ENCODE measurements at regions not wholly inside any gene's neighbourhood (a gene's known extent, or its start where the extent isn't known, plus 50 kb on each side); places are given as distances from the start of the nearest gene placed in this dataset.
"Not testable (repeated sequence)": the region's sequence is repeated elsewhere in the genome, so short reads cannot be mapped to it uniquely, and the experiment has no call there.

GRCh38 chr6:15090145-15090579 is 155.7 kb upstream of the JARID2 start:
- DNase-seq, result no peak

- no peak for DNase-seq
Observed at GRCh38 chr6:15090745-15091384, 155.0 kb upstream of the JARID2 start.

GRCh38 chr6:15096894-15097837 is 148.7 kb upstream of the JARID2 start:
- no peak for DNase-seq

- DNase-seq, result no peak
Observed at GRCh38 chr6:15101130-15101529, 144.7 kb upstream of the JARID2 start.

GRCh38 chr6:15102241-15102640 is 143.6 kb upstream of the JARID2 start:
- no peak for DNase-seq

- no peak for DNase-seq
Observed at GRCh38 chr6:15106958-15107643, 138.8 kb upstream of the JARID2 start.

GRCh38 chr6:15107644-15108382 is 138.1 kb upstream of the JARID2 start:
- DNase-seq, result no peak

GRCh38 chr6:15108383-15108715 is 137.5 kb upstream of the JARID2 start:
- DNase-seq, result no peak

GRCh38 chr6:15109338-15110090 is 136.4 kb upstream of the JARID2 start:
- DNase-seq, result no peak

- DNase-seq, result no peak
Observed at GRCh38 chr6:15110726-15111354, 135.0 kb upstream of the JARID2 start.

GRCh38 chr6:15111576-15111975 is 134.3 kb upstream of the JARID2 start:
- not testable (repeated sequence) for DNase-seq

- no peak for DNase-seq
Observed at GRCh38 chr6:15113587-15113986, 132.3 kb upstream of the JARID2 start.

- DNase-seq, result no peak
Observed at GRCh38 chr6:15114061-15114460, 131.8 kb upstream of the JARID2 start.

- DNase-seq, result no peak
Observed at GRCh38 chr6:15116889-15117288, 129.0 kb upstream of the JARID2 start.

GRCh38 chr6:15121443-15121842 is 124.4 kb upstream of the JARID2 start:
- no peak for DNase-seq

GRCh38 chr6:15121977-15122550 is 123.8 kb upstream of the JARID2 start:
- DNase-seq, result no peak

- no peak for DNase-seq
Observed at GRCh38 chr6:15129887-15130286, 116.0 kb upstream of the JARID2 start.

- DNase-seq, result no peak
Observed at GRCh38 chr6:15131234-15131633, 114.6 kb upstream of the JARID2 start.

- DNase-seq, result no peak
Observed at GRCh38 chr6:15131651-15132061, 114.2 kb upstream of the JARID2 start.

GRCh38 chr6:15132167-15132566 is 113.7 kb upstream of the JARID2 start:
- no peak for DNase-seq
